ENCODE measurements at regions not wholly inside any gene's neighbourhood (a gene's known extent, or its start where the extent isn't known, plus 50 kb on each side); places are given as distances from the start of the nearest gene placed in this dataset.

DNA sequence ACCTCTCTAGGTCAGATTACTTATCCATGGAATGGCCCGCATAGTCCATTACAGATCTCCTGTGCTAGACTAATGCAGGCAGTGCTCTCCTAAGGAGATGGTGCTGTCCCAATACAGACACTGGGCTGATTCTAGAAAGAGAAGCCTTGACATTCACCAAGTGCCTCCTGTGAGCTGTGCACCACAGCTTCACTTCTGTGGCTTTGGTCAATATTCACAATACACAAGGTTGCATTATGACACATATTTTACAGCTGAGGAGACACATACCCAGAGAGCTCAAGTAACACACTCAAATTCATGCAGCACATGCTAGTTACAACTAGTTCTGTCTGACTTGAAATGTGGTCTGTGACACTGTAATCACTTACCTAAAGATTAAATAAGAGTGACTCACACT is 59.4 kb upstream of the LRRC8B start:
- Histone ChIP-seq H2AK5ac (ENCODE audit: low read depth, low read length) (no peak overlapping the region), H3K4me1 (ENCODE audit: control insufficient read depth, insufficient read depth, low read length) (no peaks in the 10 kb centered on the region), H3K56ac (ENCODE audit: extremely low read depth, insufficient read depth, low read length) (no peak overlapping the region), H2AK9ac (replicated peaks; ENCODE audit: low read depth, low read length, poor library complexity) (no peak overlapping the region), H4K91ac (ENCODE audit: insufficient read depth, low read depth, low read length) (no peak overlapping the region), H2BK15ac (ENCODE audit: low read depth, low read length) (no peak overlapping the region), H2AFZ (replicated peaks; ENCODE audit: low read length, poor library complexity) (no peak overlapping the region), H4K5ac (ENCODE audit: low read depth, low read length) (no peak overlapping the region), H3K23ac (ENCODE audit: low read depth, low read length) (no peak overlapping the region), H3K36me3 (ENCODE audit: control insufficient read depth, insufficient read depth, low read length) (no peaks in the 10 kb centered on the region), H3K18ac (ENCODE audit: low read depth, low read length) (no peak overlapping the region), H3K14ac (replicated peaks; ENCODE audit: low read depth, low read length) (no peak overlapping the region), H3K4me2 (ENCODE audit: low read depth, low read length) (no peak overlapping the region), H3K79me1 (ENCODE audit: low read depth in 1 of 2, low read length in 2 of 2) (no peaks in the 10 kb centered on the region), H4K8ac (ENCODE audit: low read depth in 2 of 2, low read length in 2 of 2) (no peak overlapping the region), H2BK5ac (ENCODE audit: low read depth, low read length, poor library complexity, severe bottlenecking) (no peak overlapping the region), H3K27me3 (ENCODE audit: control insufficient read depth, insufficient read depth, low read length) (no peaks in the 10 kb centered on the region; the same call in 1 of the 2 replicates), H3K9me1 (ENCODE audit: insufficient read depth, low read length) (no peaks in the 10 kb centered on the region), H3K4ac (ENCODE audit: low read depth, low read length) (no peak overlapping the region), H2BK20ac (ENCODE audit: low read depth, low read length) (no peak overlapping the region), H3K9ac (ENCODE audit: low read depth, low read length) (no peak overlapping the region), H4K20me1 (ENCODE audit: insufficient read depth, low read length) (no peaks in the 10 kb centered on the region), H3K4me3 (ENCODE audit: insufficient read depth, low read depth, low read length) (no peak overlapping the region), H3K9me3 (ENCODE audit: control insufficient read depth, insufficient read depth, low read length) (no peaks in the 10 kb centered on the region), H3K27ac (ENCODE audit: insufficient read depth, low read length) (no peak overlapping the region), H2BK120ac (ENCODE audit: low read depth, low read length) (no peak overlapping the region)
- in situ Hi-C loops (cut with MboI; ENCODE audit: low sequenced_read_pairs) (no loop called here), dilution Hi-C loops (cut with HindIII; ENCODE audit: low sequenced_read_pairs, unreplicated experiment) (no loop called here), intact Hi-C loops (cut with micrococcal nuclease) (no loop called here)
- BruUV-seq (replicated peaks), result no TSS peak
- ChIA-PET POLR2A (ENCODE audit: unreplicated experiment) (no interaction called here), CTCF (no interaction called here)
- WGBS, 2 experiments (ENCODE audit: extremely low coverage in 2 of 2, insufficient read length in 1 of 2), result no CpG with 5 or more reads among the region's 1 CpG
- TF ChIP-seq, protein P1, sequence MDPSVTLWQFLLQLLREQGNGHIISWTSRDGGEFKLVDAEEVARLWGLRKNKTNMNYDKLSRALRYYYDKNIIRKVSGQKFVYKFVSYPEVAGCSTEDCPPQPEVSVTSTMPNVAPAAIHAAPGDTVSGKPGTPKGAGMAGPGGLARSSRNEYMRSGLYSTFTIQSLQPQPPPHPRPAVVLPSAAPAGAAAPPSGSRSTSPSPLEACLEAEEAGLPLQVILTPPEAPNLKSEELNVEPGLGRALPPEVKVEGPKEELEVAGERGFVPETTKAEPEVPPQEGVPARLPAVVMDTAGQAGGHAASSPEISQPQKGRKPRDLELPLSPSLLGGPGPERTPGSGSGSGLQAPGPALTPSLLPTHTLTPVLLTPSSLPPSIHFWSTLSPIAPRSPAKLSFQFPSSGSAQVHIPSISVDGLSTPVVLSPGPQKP (IDR thresholded peaks at IDR 0.05; ENCODE audit: borderline replicate concordance, low read depth, low read length), result no peak
- TF ChIP-seq MAZ (IDR thresholded peaks at IDR 0.05; ENCODE audit: borderline replicate concordance, low read depth, low read length), result no peak
- no peak for TF ChIP-seq RAD21 (IDR thresholded peaks at IDR 0.05; ENCODE audit: low read length)
- no peak for TF ChIP-seq MXI1 (IDR thresholded peaks at IDR 0.05; ENCODE audit: borderline replicate concordance, low read depth, low read length)
- TF ChIP-seq POLR2A (IDR thresholded peaks at IDR 0.05; ENCODE audit: low read depth, low read length), result no peak
- TF ChIP-seq, protein P2, sequence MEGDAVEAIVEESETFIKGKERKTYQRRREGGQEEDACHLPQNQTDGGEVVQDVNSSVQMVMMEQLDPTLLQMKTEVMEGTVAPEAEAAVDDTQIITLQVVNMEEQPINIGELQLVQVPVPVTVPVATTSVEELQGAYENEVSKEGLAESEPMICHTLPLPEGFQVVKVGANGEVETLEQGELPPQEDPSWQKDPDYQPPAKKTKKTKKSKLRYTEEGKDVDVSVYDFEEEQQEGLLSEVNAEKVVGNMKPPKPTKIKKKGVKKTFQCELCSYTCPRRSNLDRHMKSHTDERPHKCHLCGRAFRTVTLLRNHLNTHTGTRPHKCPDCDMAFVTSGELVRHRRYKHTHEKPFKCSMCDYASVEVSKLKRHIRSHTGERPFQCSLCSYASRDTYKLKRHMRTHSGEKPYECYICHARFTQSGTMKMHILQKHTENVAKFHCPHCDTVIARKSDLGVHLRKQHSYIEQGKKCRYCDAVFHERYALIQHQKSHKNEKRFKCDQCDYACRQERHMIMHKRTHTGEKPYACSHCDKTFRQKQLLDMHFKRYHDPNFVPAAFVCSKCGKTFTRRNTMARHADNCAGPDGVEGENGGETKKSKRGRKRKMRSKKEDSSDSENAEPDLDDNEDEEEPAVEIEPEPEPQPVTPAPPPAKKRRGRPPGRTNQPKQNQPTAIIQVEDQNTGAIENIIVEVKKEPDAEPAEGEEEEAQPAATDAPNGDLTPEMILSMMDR (conservative IDR thresholded peaks at IDR 0.05; ENCODE audit: low read depth, low read length), result no peak
- TF ChIP-seq SMC3 (IDR thresholded peaks at IDR 0.05; ENCODE audit: low read depth, low read length), result no peak
- no peak for TF ChIP-seq CEBPB (IDR thresholded peaks at IDR 0.05; ENCODE audit: low read depth, low read length)
- no peak for TF ChIP-seq FOS (IDR thresholded peaks at IDR 0.05; ENCODE audit: low read depth, low read length)
- TF ChIP-seq NFE2L2 (IDR thresholded peaks at IDR 0.05; ENCODE audit: low read depth, low read length), result no peak
- TF ChIP-seq MAFK (IDR thresholded peaks at IDR 0.05; ENCODE audit: low read depth, low read length), result no peak
- no peak for ATAC-seq (ENCODE audit: low read depth)
- no peak for DNase-seq
